HG03135 (cell line): ENCODE measurements at regions not wholly inside any gene's neighbourhood (a gene's known extent, or its start where the extent isn't known, plus 50 kb on each side); places are given as distances from the start of the nearest gene placed in this dataset.

ENCODE experiments used
- ATAC-seq: cut with Tn5 transposase; IDR thresholded peaks from one replicate; pipeline ENCODE4 v1.9.1; 2021; ENCODE audit warnings: mild to moderate bottlenecking, moderate library complexity; ENCODE audit not compliant: unreplicated experiment

DNA sequence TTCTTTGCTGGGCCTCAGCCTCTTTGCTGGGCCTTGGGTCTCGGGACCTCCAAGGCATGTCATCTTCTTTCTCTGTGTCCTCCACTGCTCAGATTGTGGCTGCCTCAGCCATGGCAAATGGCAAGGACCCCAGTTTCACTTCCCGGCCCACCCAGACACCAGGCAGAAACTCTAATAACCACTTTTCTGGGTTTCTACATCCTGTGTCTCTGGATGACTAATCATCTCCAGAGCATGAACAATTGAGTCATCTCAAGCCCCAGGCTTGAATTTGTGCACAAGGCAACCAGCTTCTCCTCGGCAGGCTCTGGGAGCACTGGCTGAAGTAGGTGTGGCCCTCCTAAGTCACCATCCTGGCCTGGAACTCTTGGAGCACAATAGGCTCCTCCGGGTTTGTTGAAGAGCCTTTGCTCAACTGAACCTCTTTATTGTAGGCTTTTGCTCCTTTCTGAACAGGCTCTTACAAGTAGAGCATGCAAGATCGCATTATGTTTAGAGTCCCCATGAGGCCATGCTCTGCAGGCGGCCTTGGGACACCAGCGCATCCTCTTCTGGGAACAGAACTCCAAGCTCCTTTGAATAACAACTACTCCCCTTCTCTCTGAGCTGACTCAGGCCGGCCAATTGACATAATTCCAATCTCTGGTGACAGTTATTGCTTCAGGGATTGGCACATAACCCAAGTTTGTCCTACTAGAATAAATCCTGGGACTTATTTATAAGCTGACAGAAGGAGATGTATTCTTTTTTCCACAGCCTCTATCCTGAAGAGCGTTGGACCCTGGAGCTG is 218.1 kb downstream of the WDR11 start:
- peak; percentile 69 for ATAC-seq

DNA sequence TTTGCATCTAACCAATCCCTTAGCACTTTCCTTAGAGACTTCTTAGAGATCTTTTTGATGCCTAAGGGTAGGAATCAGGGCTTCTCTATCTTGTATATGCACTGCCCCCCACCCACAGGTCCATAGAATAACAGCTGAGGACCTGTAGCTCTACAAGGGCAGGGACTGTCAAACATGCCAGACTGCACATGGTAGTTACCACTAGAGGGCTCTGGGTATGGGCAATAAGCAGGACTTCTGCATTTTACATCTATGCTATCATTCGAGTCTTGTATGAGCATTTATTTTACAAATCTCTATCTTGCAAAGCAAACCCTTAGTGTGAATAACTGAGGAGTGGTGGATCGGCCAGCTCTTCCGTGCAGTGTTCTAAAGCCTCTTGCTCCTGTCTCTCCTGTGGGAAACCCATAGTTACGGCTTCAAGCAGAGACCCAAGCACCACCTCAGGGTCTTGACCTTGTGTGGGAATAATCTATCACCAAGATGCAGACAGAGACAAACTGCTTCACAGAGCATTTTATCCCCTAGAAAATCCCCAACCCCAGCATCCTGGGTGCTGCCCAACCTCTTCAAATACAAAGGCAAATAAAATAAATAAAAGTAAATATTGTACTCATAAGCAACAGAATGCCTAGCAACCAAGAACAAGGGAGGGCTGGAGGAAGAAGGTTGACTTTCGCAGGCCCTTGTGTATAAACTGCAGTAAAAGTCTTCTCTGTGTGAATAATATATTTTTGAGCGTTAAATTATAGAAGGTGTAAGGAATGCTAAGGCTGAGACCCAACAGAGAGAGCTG is 219.3 kb downstream of the WDR11 start:
- no peak for ATAC-seq

DNA sequence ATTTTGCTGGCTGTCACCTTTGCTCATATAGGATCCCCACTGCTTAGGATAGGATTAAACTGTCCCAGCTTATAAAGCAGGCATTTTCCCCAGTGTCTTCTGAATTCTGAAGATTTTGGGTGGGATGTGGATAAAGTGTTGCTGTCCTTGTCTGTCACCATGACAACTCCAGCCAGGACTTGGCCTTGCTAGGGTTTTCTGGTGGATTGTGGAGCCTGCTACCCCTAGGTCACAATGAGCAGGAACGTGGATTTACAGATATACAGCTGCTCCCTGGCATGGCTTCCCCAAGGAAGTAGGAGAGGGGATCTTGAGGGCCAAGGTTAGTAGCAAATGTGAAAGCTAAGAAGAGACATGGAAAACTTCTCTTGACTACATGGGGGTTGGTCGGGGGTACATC is 220.7 kb downstream of the WDR11 start:
- ATAC-seq = no peak

DNA sequence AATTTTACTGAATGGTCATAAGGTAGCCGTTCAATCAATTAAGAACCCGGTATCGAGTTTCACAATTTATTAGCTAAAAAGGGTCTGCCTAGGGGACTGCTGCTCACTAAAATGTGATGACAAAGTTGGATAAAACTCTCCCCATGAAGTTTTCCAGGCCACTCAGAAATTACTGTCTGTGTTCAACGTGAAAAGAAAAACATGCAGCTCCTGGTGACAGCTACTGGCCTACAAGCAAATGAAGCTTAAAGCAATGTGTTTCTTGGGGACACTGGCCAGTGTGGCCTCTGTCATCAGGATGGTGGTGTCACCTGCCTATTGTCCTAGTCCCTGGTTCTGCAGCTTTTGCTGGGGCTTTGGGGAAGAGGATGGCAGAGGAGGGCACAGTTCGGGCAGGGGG is 222.6 kb downstream of the WDR11 start:
- no peak for ATAC-seq

DNA sequence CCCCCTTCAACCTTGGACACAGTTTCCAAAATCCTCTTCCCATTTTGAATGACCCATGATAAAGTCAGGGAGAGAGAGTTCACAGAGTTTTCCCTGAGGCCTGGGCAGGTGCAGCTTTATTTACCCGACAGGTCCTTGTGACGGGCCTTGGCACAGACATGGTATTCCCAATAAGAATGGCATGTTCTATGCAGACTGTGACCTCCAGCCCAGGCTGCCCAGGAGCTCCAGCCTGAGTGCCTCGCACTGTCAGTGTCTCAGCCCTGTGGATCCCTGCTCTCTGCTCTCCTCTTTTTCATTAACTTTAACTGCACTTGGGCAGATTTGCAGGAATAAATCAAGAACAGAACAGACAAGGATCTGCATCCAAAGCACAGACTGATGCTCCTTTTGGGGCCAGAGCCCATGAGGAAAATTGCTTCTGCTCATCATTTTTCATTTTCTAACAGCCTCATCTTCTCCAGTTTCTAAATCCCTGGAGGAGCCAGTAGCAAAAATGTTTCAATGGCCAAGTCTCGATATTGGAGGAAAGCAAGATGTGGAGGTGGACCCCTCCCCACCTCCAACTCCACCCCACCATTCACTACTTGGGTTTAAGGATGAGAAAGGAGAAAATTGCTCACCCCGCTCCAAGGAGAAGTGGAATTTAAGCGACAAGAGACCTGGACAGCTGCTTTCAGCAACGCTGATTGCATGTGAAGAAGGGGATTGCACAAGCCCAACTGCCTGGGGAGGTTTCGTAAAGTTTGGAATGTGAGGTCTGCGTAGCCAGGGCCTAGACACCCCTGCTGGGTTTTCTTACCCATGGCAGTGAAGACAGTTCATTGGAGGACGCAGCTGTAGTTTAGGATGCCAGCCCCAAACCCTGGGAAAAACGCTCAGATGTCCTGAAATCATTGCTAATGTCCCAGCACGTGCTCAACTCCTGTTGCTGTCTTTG is 225.9 kb downstream of the WDR11 start:
- ATAC-seq = no peak

DNA sequence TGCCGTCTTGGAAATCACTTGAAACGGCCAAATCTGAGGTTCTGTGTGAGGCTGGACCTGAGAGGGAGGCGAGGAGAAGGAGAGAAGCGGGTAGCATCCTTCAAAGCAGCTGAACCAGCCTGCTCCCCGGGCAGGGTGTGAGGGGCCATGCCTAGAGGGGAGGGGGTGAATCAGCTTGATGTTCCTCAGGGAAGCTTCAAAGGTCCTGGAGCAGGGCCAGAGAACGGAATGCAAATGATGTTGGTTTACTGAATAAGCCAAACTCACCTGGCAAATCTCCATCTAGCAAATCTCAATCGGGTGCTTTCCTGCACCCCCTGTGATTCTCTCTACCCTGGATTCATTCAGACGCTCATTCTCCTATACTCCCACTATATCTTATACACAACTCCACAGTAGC is 226.9 kb downstream of the WDR11 start:
- ATAC-seq = no peak

DNA sequence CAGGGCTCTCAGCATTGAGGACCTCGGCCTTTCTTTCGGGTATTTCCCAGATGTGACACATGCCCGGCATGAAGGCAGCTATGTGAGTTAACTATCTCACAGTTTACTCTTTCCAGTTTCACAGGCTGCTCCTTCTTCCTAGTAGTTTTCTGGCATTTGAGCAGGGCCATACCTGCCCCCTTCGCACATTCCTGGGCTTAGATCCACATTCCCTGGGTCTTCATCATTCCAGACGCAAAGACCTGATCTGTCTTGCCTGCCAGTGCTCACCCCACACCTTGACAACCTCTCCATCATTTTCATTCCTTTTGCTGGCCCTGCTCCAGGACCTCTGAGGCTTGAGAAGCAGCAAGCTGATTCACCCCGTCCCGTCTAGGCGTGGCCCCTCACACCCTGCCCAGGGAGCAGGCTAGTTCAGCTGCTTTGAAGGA is 227.5 kb downstream of the WDR11 start:
- no peak for ATAC-seq

DNA sequence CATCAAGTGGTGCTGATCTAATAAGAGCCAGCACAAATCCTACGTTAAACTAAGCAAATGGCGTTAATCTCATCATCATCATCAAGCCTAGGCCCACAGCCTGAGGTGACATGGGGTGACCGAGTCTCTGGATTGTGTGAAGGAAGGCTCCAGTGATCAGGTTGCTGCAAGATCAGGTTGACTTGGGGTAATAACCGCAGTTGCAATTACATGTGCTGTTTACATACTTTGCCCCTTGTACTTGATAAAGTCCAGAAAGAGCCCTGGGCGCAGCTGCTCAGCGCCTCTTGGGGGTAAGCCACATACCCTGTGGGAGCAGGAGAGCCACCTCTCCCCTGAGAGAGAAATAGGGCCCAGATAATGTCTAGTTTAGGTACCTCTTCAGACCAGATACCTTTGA is 228.1 kb downstream of the WDR11 start:
- ATAC-seq = no peak

DNA sequence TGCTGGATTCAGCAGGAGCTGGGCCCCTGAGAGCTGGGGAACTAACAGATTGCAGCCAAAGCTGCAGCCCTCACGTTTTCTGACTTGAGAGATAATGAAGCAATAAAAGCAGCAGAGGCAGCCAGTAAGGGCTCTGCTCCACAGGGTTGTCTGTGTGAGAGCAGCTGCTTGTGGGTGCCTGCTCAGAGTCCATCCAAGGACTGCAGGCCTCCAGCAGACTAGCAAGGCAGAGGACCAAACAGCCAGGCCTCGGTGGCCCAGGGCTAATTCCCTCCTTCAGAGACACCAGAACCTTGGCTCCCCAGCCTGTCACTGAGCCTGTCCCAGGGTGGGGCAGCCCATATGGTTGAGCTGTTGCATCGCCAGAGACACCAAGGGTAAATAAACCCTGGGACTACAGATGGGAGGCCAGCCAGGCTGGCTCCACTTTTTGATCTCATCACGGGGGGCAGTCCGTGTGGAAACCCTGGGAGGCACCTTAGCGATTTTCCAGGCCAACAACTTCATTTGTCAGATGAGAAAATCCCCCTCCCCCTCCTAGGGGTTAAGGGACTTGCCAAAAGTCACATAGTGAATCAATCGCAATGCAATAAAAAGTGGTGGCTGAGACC is 229.2 kb downstream of the WDR11 start:
- ATAC-seq = no peak

DNA sequence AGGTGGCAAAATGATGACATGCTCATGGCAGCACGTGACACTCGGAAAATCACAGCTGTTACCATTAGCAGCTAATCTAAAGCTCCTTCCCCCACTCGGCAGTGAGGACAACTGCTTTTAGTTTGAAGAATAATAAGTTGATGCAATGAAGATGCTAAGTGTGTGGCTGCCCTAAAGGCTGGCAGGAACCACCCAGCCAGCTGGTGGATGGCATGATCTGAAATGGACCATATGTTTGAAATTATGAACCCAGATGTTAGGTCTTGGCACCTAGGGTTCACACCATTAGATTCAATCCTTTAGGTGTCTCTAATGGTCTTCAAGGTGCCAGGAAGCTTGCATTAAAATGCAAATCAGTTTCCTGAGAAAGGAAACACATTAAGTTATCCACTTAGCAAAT is 230.1 kb downstream of the WDR11 start:
- no peak for ATAC-seq

DNA sequence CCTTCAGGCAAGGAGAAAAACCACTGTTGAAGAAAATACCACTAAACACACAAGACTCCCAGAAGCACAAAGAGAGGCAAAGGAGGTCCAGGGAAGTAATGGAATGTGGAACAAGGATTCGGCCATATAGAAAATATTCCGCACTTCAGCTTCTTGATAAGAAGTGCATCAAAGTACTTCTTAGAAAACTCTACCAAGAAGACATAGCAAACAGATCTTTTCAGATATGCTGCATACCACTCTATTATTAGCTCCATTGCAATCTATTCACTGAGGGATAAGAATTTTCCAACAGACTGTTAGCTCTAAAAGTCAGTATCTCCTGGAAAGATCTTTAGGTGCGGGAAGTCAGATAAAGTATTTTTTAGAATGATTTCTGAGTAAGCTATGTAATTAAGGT is 231.8 kb downstream of the WDR11 start:
- ATAC-seq = no peak

DNA sequence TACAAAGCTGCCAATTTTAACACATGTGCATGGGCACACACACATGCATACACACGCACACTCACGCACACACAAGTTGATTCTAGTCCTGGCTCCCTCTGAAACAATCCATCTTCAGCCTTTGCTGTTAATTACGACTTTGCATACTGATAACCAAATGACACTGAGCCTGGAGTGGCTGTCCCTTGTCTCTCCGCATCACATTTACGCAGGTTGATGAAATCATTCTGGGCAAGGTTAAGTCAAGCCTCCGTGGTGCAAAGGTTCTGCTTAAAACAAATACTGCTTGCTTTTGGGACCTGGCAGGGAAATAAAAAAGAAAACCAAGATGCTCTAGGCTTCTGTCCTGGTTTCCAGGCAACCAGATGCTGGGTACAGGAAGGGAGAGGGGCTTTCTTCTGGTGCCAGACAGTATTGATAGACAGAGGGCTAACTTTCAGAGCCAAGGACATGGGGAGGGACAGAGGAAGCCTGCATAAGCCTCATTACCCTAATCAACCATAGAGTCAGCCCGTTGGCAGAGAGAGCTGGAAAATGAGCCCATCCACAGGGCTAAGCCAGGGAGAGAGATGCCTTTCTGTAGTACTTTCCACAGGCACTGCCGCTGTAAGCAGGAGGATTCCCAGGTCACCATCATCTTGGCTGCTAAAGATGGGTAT is 233.0 kb downstream of the WDR11 start:
- ATAC-seq = no peak

DNA sequence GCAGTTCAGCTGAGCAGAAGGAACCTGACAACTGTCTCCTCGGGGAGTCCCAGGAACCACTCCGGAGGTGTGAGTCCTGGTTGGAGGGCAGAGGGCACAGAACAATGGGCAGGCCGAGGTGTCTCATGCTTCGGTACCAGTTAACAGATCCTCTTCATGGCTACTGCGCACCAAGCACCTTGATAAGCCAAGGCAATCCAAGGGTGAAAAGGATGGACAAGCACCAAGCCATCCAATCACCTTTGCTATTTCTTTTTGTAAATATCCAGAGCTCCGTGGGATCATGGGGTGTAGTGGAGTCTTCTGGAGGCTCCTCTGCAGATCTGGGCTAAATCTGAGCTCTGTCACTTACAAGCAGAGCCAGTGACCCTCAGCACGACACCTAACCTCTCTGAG is 233.5 kb downstream of the WDR11 start:
- no peak for ATAC-seq

DNA sequence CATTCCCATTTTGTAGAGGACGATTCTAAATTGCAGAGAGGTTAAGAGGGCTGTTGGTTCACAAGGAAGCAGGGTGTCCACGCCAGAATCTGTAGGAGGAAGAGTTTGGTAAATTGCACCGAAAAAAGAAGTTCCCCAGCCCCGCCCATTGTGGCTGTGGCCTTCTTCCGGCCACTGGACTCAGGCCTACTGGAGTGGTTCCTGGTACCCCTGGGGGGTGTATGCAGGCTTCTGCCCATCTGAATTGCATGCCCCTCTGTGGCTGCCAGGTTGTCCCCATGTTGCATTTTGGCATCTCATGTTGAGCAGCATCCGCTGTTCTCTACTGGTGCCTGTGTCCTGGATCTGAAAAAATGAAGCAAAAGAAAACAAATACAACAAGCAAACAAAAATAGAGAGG is 234.2 kb downstream of the WDR11 start:
- no peak for ATAC-seq

DNA sequence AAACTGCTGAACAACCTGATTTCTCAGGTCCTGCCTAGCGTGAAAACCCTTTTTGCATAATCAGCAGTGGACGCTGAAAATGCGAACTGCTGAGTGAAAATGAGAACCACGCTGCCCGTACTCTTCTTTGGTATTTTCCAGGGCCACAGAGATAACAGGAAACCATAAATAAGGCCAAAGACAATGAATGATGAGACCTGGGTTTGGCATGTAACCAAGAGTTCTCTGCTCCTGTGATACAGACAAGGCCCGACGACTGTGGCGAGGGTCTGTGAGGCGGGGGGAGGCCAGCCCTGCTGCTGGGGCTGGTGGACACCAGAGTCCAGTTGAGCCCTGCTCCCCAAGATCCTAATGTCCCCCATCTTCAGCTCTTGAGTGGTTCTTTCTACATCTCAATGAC is 236.0 kb downstream of the WDR11 start:
- ATAC-seq = no peak

DNA sequence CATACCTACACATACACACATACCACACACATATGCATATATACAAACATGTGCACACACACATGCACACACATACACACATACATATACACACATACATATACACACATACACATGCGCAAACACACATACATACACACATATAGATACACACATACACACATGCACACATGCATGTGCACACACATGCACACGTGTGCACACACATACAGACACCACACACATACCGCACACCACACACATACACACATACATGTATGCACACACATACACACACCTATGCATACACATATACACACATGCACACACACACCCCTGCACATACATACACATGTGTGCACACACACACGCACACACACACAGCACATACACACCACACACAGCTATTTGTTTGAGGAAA is 236.5 kb downstream of the WDR11 start:
- no peak for ATAC-seq

DNA sequence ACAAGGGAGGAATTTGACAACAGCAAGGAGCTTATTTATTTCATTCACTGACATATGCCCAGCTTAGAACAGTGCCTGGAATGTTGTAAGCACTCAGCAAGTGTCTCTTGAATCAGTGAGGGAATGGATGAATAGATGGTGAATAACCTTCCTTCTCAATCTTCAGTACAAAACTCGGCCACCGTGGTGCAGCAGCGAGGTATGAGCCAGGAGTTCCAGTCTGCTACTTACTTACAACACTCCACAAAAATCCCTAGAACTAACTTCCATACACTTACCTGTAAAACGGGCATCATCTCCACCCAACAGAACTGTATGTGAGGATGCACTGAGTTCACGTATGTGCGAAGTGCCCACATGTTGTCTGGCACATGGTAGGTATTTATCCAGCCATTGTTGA is 237.4 kb downstream of the WDR11 start:
- ATAC-seq = no peak

DNA sequence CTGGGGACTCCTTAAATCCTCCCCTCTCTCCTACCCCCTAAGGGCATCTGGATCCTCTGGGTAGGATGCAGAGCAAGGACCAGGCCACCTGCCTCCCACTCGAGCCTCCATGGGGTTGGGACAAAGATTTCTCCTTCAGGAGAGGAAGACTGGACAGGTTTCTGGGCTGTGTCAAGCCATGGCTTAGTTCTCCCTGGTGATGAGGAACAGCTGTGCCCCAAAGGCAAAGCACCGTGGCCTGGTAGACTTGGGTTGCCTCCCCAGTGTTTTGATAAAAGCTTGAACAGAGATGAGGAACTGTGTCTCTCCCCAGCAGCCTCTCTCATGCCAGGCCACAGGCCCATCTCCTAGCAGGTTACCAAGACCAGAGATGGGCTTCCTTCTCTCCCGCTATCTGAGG is 238.3 kb downstream of the WDR11 start:
- ATAC-seq = no peak

DNA sequence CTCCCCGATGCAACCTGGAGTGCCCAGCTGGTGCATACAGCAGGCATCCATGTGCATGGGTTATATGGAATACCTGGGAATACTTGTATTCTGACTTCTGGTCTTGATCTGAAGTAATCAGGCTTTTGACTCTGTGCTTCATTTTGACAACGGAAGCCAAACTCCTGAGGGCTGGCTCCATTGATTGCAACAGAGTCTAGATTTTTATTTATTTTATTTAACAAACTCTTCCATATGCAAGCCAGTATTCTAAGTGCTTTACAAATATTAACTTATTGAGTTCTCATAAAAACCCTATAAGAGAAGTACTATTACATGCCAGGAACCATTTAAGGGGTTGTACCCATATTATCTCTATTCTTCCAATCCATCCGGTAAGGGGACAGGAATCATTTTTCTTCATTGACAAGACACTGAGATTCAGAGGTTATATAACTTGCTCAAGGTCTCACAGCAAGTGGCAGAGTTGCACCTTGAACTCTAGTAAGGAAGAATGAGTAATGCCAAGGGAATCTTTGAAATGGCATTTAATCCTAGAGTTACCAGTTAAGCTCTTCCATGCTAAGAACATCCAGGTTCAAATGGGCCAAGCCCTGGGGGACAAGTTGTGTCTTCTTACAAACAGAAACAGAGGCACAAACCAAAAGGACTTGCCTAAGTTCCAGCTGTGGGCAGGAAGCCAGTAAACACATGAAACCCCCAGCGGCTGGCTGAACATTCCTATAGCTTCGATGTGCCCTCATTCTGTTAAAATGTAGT is 241.0 kb downstream of the WDR11 start:
- no peak for ATAC-seq

DNA sequence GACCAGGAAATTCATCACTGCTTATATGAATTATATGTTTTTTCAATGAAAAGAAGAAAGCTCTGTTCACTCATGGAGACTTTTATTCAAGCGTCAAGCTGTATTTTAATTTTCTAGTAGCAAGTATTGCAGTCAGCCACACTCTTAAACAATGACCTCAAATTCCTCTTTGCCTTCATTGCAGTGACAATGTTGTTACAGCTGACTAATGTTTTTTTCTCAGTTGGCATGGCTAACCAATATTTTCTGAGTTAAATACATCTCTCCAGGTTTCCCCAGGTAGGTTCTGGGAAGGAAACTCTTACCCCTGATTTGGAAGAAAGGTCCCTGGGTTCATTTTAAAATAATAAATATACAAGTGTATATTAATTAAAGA is 241.5 kb downstream of the WDR11 start:
- ATAC-seq = no peak
